Type B pancreatic cell (in vitro differentiated cells): ENCODE measurements at regions not wholly inside any gene's neighbourhood (a gene's known extent, or its start where the extent isn't known, plus 50 kb on each side); places are given as distances from the start of the nearest gene placed in this dataset.

Experiments used
- DNase-seq: peaks from one replicate; pipeline ENCODE4 v3.0.0; 2021; ENCODE audit warnings: mixed read lengths; ENCODE audit not compliant: unreplicated experiment; ENCODE audit errors: extremely low spot score
- H3K27ac Mint-ChIP-seq: 2 replicates; pipeline ENCODE4 v1.8.0; 2021; ENCODE audit warnings: mild to moderate bottlenecking, mixed read lengths
- H3K27me3 Mint-ChIP-seq: 2 replicates; pipeline ENCODE4 v1.8.0; 2021; ENCODE audit warnings: mixed read lengths
- H3K36me3 Mint-ChIP-seq: 2 replicates; pipeline ENCODE4 v1.8.0; 2021; ENCODE audit warnings: mixed read lengths
- H3K4me1 Mint-ChIP-seq: one replicate; pipeline ENCODE4 v1.8.0; 2021; ENCODE audit warnings: mixed read lengths; ENCODE audit not compliant: unreplicated experiment
- H3K4me3 Mint-ChIP-seq: 2 replicates; pipeline ENCODE4 v1.8.0; 2021; ENCODE audit warnings: mild to moderate bottlenecking, mixed read lengths
- H3K9me3 Mint-ChIP-seq: 2 replicates; pipeline ENCODE4 v1.8.0; 2021; ENCODE audit warnings: mixed read lengths
- TF ChIP-seq, protein P1 (sequence below): fragments of 200-600 bp; sonication (generic); conservative IDR thresholded peaks from 2 replicates; pipeline ENCODE4 v1.5.0; 2021; ENCODE audit warnings: antibody characterized with exemption, mild to moderate bottlenecking

- H3K4me3 Mint-ChIP-seq: peak overlapping the region; percentile 21
- peaks cover 2% of the 10 kb centered on the region for H3K27me3 Mint-ChIP-seq
- peaks cover 45% of the 10 kb centered on the region for H3K4me1 Mint-ChIP-seq
- H3K36me3 Mint-ChIP-seq: no peaks in the 10 kb centered on the region
- no peak overlapping the region for H3K27ac Mint-ChIP-seq
- H3K9me3 Mint-ChIP-seq: no peaks in the 10 kb centered on the region
- TF ChIP-seq, protein P1, sequence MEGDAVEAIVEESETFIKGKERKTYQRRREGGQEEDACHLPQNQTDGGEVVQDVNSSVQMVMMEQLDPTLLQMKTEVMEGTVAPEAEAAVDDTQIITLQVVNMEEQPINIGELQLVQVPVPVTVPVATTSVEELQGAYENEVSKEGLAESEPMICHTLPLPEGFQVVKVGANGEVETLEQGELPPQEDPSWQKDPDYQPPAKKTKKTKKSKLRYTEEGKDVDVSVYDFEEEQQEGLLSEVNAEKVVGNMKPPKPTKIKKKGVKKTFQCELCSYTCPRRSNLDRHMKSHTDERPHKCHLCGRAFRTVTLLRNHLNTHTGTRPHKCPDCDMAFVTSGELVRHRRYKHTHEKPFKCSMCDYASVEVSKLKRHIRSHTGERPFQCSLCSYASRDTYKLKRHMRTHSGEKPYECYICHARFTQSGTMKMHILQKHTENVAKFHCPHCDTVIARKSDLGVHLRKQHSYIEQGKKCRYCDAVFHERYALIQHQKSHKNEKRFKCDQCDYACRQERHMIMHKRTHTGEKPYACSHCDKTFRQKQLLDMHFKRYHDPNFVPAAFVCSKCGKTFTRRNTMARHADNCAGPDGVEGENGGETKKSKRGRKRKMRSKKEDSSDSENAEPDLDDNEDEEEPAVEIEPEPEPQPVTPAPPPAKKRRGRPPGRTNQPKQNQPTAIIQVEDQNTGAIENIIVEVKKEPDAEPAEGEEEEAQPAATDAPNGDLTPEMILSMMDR: no peak
- no peak for DNase-seq
Measured at GRCh38 chr2:107064750-107065149, 178.8 kb upstream of the ST6GAL2 start.

GRCh38 chr2:107068069-107068916 lies 182.3 kb upstream of the ST6GAL2 start:
- Mint-ChIP-seq H3K4me1 (peaks cover 35% of the 10 kb centered on the region), H3K4me3 (peak overlapping the region; percentile 8), H3K9me3 (no peaks in the 10 kb centered on the region), H3K36me3 (no peaks in the 10 kb centered on the region), H3K27ac (no peak overlapping the region), H3K27me3 (peaks cover 2% of the 10 kb centered on the region)
- TF ChIP-seq, protein P1: no peak
- DNase-seq: no peak

GRCh38 chr2:107069890-107070289 lies 183.9 kb upstream of the ST6GAL2 start:
- no peaks in the 10 kb centered on the region for H3K9me3 Mint-ChIP-seq
- no peak overlapping the region for H3K27ac Mint-ChIP-seq
- H3K4me3 Mint-ChIP-seq: no peak overlapping the region
- H3K4me1 Mint-ChIP-seq: peaks cover 19% of the 10 kb centered on the region
- no peak for DNase-seq
- TF ChIP-seq, protein P1: no peak
- no peaks in the 10 kb centered on the region for H3K36me3 Mint-ChIP-seq
- H3K27me3 Mint-ChIP-seq: peaks cover 2% of the 10 kb centered on the region

DNA sequence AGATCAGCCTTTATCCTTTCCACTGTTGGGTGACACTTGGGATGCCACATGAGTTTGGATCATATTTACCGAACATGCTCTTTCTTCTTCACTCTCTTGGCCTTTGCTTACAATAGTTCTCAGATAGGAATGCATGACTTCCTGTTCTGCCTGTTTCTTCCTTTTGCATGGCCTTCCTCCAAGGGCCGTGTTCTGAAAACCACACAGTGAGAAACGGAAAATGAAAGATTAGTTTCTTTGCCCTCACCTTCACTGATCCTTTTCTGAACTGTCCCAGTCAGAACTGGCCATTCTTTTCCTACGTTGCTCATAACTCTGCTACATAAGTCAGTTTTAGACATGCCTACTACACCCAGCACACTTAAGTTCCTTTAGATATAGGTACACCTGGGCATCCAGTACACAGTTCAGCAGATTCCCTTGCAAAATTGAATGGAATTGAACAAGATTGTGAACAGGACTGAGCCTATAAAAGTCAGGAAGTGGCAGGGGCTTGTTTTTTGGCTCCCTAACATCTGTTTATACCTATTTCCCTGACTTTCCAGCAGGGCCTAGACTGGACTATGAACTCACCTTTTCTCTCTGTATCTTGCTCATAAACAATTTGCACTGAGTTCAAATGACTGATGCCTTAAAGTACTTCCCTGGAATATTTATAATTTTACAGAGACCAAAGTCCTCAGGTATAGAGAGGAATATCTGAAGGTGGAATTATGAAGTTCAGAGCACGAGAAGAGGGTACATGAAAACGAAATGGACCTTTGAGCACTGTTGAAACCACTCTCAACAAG lies 186.4 kb upstream of the ST6GAL2 start:
- Mint-ChIP-seq H3K27me3 (peaks cover 2% of the 10 kb centered on the region), H3K36me3 (no peaks in the 10 kb centered on the region), H3K27ac (no peak overlapping the region), H3K4me3 (no peak overlapping the region), H3K9me3 (no peaks in the 10 kb centered on the region), H3K4me1 (peaks cover 13% of the 10 kb centered on the region)
- DNase-seq: no peak
- TF ChIP-seq, protein P1: no peak

- Mint-ChIP-seq H3K4me3 (no peak overlapping the region), H3K4me1 (no peaks in the 10 kb centered on the region), H3K27ac (no peak overlapping the region), H3K36me3 (no peaks in the 10 kb centered on the region), H3K27me3 (peaks cover 3% of the 10 kb centered on the region), H3K9me3 (peaks cover 4% of the 10 kb centered on the region)
- TF ChIP-seq, protein P1: no peak
- DNase-seq: no peak
Measured at GRCh38 chr2:107078584-107078983, 192.6 kb upstream of the ST6GAL2 start.
